HCT116 (cell line): ENCODE measurements at regions not wholly inside any gene's neighbourhood (a gene's known extent, or its start where the extent isn't known, plus 50 kb on each side); places are given as distances from the start of the nearest gene placed in this dataset.

Experiments
- ATAC-seq: fragments of 200-7000 bp; cut with Tn5 transposase; 2 replicates; pipeline ENCODE4 v1.9.1; 2020; ENCODE audit warnings: mild to moderate bottlenecking, moderate library complexity
- BruUV-seq: library from RNA; stranded (reverse); fragments of 400-500 nt; replicated peaks from 2 replicates; lab custom pipeline; 2021; lab: Mats Ljungman, UMichigan
- CTCF ChIA-PET: fragments of 300-600 bp; sonication (Branson Sonifier 250); formaldehyde crosslinking; loops from one replicate; lab custom pipeline; 2021; ENCODE audit warnings: antibody characterized with exemption; lab: Charles Lee
- POLR2A ChIA-PET: fragments of 300-600, 350-600 bp; sonication (Branson Sonifier 250); formaldehyde crosslinking; loops from one replicate; lab custom pipeline; 2021; ENCODE audit warnings: antibody characterized with exemption; lab: Charles Lee
- RAD21 ChIA-PET, 2 experiments: fragments of 300-600 bp; sonication (Branson Sonifier 250); formaldehyde crosslinking; loops; one replicate each; lab custom pipeline; 2023; ENCODE audit warnings: low total read pairs in 2 of 2; ENCODE audit not compliant: uncharacterized antibody in 2 of 2, unreplicated experiment in 2 of 2, low non-redundant PET in 1 of 2; lab: Charles Lee
- DNase-seq: peaks from one replicate; pipeline ENCODE4 v3.0.0-alpha.2; 2010; ENCODE audit warnings: low read depth, low spot score
- H2AFZ ChIP-seq: fragments of 200-600 bp; shearing (Covaris generic), sonication (generic); 2 replicates; pipeline ENCODE4 v1.6.1; 2017; ENCODE audit warnings: low read depth, mixed run types, mixed read lengths, antibody characterized with exemption, low read length; ENCODE audit not compliant: poor library complexity, severe bottlenecking
- H3K27ac ChIP-seq: 2 replicates; pipeline ENCODE4 v1.5.1; 2012; ENCODE audit warnings: low read depth, low read length
- H3K27me3 ChIP-seq: fragments of 200-600 bp; sonication (generic); 2 replicates; pipeline ENCODE4 v1.6.1; 2016; ENCODE audit warnings: mixed run types, low read length, mixed read lengths; ENCODE audit not compliant: insufficient read depth
- H3K36me3 ChIP-seq, 2 experiments: fragments of 200-500 bp in 1 of 2; fragments of 200-600 bp in 1 of 2; sonication (Bioruptor generic) in 1 of 2; sonication (generic) in 1 of 2; 2 replicates each; pipeline versions ENCODE4 v1.5.1 to v1.6.1; 2014 to 2016; ENCODE audit warnings: low read length in 2 of 2, inconsistent platforms in 1 of 2, mixed read lengths in 1 of 2, mixed run types in 1 of 2; ENCODE audit not compliant: insufficient read depth in 2 of 2, control insufficient read depth in 1 of 2
- H3K4me1 ChIP-seq, 2 experiments: fragments of 200-600 bp in 1 of 2; sonication (generic) in 1 of 2; 2 replicates each; pipeline versions ENCODE4 v1.5.1 to v1.6.1; 2012 to 2017; ENCODE audit warnings: low read length in 2 of 2, inconsistent platforms in 1 of 2, mild to moderate bottlenecking in 1 of 2, mixed read lengths in 1 of 2, mixed run types in 1 of 2, moderate library complexity in 1 of 2; ENCODE audit not compliant: insufficient read depth in 2 of 2, control insufficient read depth in 1 of 2
- H3K4me2 ChIP-seq: fragments of 200-600 bp; sonication (generic); 2 replicates; pipeline ENCODE4 v1.6.1; 2017; ENCODE audit warnings: mixed run types, low read length, mixed read lengths
- H3K4me3 ChIP-seq, 2 experiments: fragments of 200-600 bp in 1 of 2; sonication (generic) in 1 of 2; replicated peaks in 1 of 2; 2 replicates each; pipeline ENCODE4 v1.5.1; 2011 to 2016; ENCODE audit warnings: low read length in 2 of 2, control low read depth in 1 of 2, low read depth in 1 of 2, mild to moderate bottlenecking in 1 of 2, mixed read lengths in 1 of 2, mixed run types in 1 of 2
- H3K79me2 ChIP-seq: fragments of 200-600 bp; sonication (generic); 2 replicates; pipeline ENCODE4 v1.6.1; 2017; ENCODE audit warnings: mild to moderate bottlenecking, mixed run types, low read length, moderate library complexity, mixed read lengths; ENCODE audit not compliant: insufficient read depth
- H3K9ac ChIP-seq: fragments of 200-600 bp; sonication (generic); 2 replicates; pipeline ENCODE4 v1.6.1; 2016; ENCODE audit warnings: low read length, mixed read lengths
- H3K9me2 ChIP-seq: fragments of 200-600 bp; sonication (generic), shearing (Covaris generic); 2 replicates; pipeline ENCODE4 v1.6.1; 2017; ENCODE audit warnings: mixed run types, mild to moderate bottlenecking, moderate library complexity; ENCODE audit not compliant: insufficient read depth
- H3K9me3 ChIP-seq, 2 experiments: fragments of 200-500 bp in 1 of 2; fragments of 200-600 bp in 1 of 2; sonication (Bioruptor generic) in 1 of 2; sonication (generic) in 1 of 2; 2 replicates each; pipeline ENCODE4 v1.6.1; 2014 to 2017; ENCODE audit warnings: low read length in 2 of 2, mixed read lengths in 2 of 2, inconsistent platforms in 1 of 2, low read depth in 1 of 2, mild to moderate bottlenecking in 1 of 2, mixed run types in 1 of 2, moderate library complexity in 1 of 2; ENCODE audit not compliant: control insufficient read depth in 1 of 2, insufficient read depth in 1 of 2
- H4K20me1 ChIP-seq: fragments of 200-600 bp; sonication (generic), shearing (Covaris generic); 2 replicates; pipeline ENCODE4 v1.6.1; 2017; ENCODE audit warnings: mixed run types, mild to moderate bottlenecking, moderate library complexity; ENCODE audit not compliant: insufficient read depth
- EZH2phosphoT487 ChIP-seq: fragments of 200-600 bp; IDR thresholded peaks from 2 replicates; pipeline ENCODE4 v1.6.1; 2018; ENCODE audit warnings: antibody characterized with exemption, borderline replicate concordance
- FOSL1 ChIP-seq: IDR thresholded peaks from 2 replicates; pipeline ENCODE4 v1.6.1; 2012; ENCODE audit warnings: low read depth
- JUND ChIP-seq: IDR thresholded peaks from 2 replicates; pipeline ENCODE4 v1.6.1; 2012
- MAX ChIP-seq: IDR thresholded peaks from 2 replicates; pipeline ENCODE4 v1.6.1; 2012
- POLR2AphosphoS5 ChIP-seq: IDR thresholded peaks from 2 replicates; pipeline ENCODE4 v1.6.1; 2011; ENCODE audit warnings: mild to moderate bottlenecking, low read depth, low read length, moderate library complexity
- REST ChIP-seq: IDR thresholded peaks from 2 replicates; pipeline ENCODE4 v1.6.1; 2012; ENCODE audit warnings: low read depth
- SP1 ChIP-seq: IDR thresholded peaks from 2 replicates; pipeline ENCODE4 v1.6.1; 2012; ENCODE audit warnings: low read depth
- SRF ChIP-seq: IDR thresholded peaks from 2 replicates; pipeline ENCODE4 v1.6.1; 2012; ENCODE audit warnings: low read depth
- TCF7L2 ChIP-seq: IDR thresholded peaks from 2 replicates; pipeline ENCODE4 v1.7.0; 2011; ENCODE audit warnings: borderline replicate concordance, inconsistent platforms; ENCODE audit not compliant: insufficient read depth, insufficient read length; ENCODE audit errors: extremely low read depth
- YY1 ChIP-seq: IDR thresholded peaks from 2 replicates; pipeline ENCODE4 v1.6.1; 2011; ENCODE audit warnings: low read length, low read depth, moderate library complexity, mild to moderate bottlenecking; ENCODE audit not compliant: insufficient replicate concordance; ENCODE audit errors: extremely low read depth
- ZBTB33 ChIP-seq: IDR thresholded peaks from 2 replicates; pipeline ENCODE4 v1.6.1; 2011; ENCODE audit warnings: mild to moderate bottlenecking, low read length, moderate library complexity; ENCODE audit not compliant: insufficient replicate concordance; ENCODE audit errors: extremely low read depth
- ZNF274 ChIP-seq: fragments of 200-500 bp; sonication (Bioruptor generic); IDR thresholded peaks from 2 replicates; pipeline ENCODE4 v1.6.1; 2014; ENCODE audit warnings: mild to moderate bottlenecking, low read depth, low read length, inconsistent platforms
- intact Hi-C: fragments of 100-400 bp; cut with micrococcal nuclease; formaldehyde crosslinking; loops from 2 replicates; pipeline ENCODE4 v1.10.0; 2022

GRCh38 chr2:176544991-176545956 lies 276.0 kb downstream of the MTX2 start:
- RAD21 ChIA-PET: no interaction called here
- TF ChIP-seq JUND (no peak), FOSL1 (no peak), SP1 (no peak)
- TF ChIP-seq, all 23 proteins: peak for 0
- intact Hi-C loops: no loop called here
- Histone ChIP-seq H3K9me2 (no peaks in the 10 kb centered on the region), H3K36me3 (no peaks in the 10 kb centered on the region), H4K20me1 (no peaks in the 10 kb centered on the region), H3K4me3 (no peak overlapping the region), H3K9me3 (no peaks in the 10 kb centered on the region), H3K9ac (no peak overlapping the region), H3K79me2 (no peaks in the 10 kb centered on the region), H3K4me1 (no peaks in the 10 kb centered on the region), H3K27ac (no peak overlapping the region), H2AFZ (no peak overlapping the region), H3K4me2 (no peak overlapping the region), H3K27me3 (peaks cover 9% of the 10 kb centered on the region; the same call in 1 of the 2 replicates)
- POLR2A ChIA-PET: no interaction called here
- no peak for DNase-seq
- BruUV-seq: no TSS peak
- CTCF ChIA-PET: interaction anchor here (1.5 kb wide), 1 partner anchor 9 kb away, joined by 4 read pairs; no protein-coding TSS in a partner anchor
- no peak for ATAC-seq

- no peak overlapping the region for H3K9ac ChIP-seq
- CTCF ChIA-PET: no interaction called here
- BruUV-seq: no TSS peak
- H3K79me2 ChIP-seq: no peaks in the 10 kb centered on the region
- RAD21 ChIA-PET: no interaction called here
- H2AFZ ChIP-seq: no peak overlapping the region
- H3K4me1 ChIP-seq: no peaks in the 10 kb centered on the region
- H3K9me2 ChIP-seq: no peaks in the 10 kb centered on the region
- H3K4me2 ChIP-seq: no peak overlapping the region
- intact Hi-C loops: no loop called here
- H3K36me3 ChIP-seq: no peaks in the 10 kb centered on the region
- ATAC-seq: no peak
- H4K20me1 ChIP-seq: no peaks in the 10 kb centered on the region
- H3K27ac ChIP-seq: no peak overlapping the region
- no peak for DNase-seq
- POLR2A ChIA-PET: no interaction called here
- peaks cover 9% of the 10 kb centered on the region; the same call in 1 of the 2 replicates for H3K27me3 ChIP-seq
- H3K9me3 ChIP-seq: no peaks in the 10 kb centered on the region
- H3K4me3 ChIP-seq: no peak overlapping the region
- TF ChIP-seq YY1: no peak
- TF ChIP-seq FOSL1: no peak
- TF ChIP-seq MAX: no peak
- no peak for TF ChIP-seq SRF
- TF ChIP-seq ZNF274: no peak
- TF ChIP-seq REST: no peak
- no peak for TF ChIP-seq POLR2AphosphoS5
- TF ChIP-seq SP1: no peak
- no peak for TF ChIP-seq ZBTB33
- TF ChIP-seq EZH2phosphoT487: no peak
- no peak for TF ChIP-seq TCF7L2
Measured at GRCh38 chr2:176546550-176546949, 277.3 kb downstream of the MTX2 start.
